GM12872 (cell line): ENCODE measurements at regions not wholly inside any gene's neighbourhood (a gene's known extent, or its start where the extent isn't known, plus 50 kb on each side); places are given as distances from the start of the nearest gene placed in this dataset.

ENCODE experiments used
- TF ChIP-seq, protein P1 (sequence below): IDR thresholded peaks from 3 replicates; pipeline ENCODE4 v1.5.1; 2011; ENCODE audit warnings: low read depth, mild to moderate bottlenecking, low read length, moderate library complexity; ENCODE audit not compliant: insufficient read depth

DNA sequence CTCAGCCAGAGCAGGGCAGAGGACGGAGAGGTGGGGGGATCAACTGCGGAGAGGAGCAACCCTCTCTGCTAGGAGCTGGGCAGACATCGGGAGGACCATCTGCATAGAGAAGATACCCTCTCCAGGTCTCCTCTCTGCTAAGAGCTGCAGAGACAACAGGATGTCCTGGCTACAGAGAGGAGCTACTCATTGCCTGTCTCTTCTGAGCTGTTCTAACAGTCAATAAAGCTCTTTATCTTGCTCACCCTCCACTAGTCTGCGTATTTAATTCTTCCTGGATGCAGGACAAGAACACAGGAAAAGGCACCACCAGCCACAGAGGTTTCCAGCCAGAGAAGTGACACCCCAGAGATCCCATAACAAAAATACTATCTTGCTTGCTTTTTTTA lies 871.1 kb upstream of the GJE1 start:
- TF ChIP-seq, protein P1, sequence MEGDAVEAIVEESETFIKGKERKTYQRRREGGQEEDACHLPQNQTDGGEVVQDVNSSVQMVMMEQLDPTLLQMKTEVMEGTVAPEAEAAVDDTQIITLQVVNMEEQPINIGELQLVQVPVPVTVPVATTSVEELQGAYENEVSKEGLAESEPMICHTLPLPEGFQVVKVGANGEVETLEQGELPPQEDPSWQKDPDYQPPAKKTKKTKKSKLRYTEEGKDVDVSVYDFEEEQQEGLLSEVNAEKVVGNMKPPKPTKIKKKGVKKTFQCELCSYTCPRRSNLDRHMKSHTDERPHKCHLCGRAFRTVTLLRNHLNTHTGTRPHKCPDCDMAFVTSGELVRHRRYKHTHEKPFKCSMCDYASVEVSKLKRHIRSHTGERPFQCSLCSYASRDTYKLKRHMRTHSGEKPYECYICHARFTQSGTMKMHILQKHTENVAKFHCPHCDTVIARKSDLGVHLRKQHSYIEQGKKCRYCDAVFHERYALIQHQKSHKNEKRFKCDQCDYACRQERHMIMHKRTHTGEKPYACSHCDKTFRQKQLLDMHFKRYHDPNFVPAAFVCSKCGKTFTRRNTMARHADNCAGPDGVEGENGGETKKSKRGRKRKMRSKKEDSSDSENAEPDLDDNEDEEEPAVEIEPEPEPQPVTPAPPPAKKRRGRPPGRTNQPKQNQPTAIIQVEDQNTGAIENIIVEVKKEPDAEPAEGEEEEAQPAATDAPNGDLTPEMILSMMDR = no peak

DNA sequence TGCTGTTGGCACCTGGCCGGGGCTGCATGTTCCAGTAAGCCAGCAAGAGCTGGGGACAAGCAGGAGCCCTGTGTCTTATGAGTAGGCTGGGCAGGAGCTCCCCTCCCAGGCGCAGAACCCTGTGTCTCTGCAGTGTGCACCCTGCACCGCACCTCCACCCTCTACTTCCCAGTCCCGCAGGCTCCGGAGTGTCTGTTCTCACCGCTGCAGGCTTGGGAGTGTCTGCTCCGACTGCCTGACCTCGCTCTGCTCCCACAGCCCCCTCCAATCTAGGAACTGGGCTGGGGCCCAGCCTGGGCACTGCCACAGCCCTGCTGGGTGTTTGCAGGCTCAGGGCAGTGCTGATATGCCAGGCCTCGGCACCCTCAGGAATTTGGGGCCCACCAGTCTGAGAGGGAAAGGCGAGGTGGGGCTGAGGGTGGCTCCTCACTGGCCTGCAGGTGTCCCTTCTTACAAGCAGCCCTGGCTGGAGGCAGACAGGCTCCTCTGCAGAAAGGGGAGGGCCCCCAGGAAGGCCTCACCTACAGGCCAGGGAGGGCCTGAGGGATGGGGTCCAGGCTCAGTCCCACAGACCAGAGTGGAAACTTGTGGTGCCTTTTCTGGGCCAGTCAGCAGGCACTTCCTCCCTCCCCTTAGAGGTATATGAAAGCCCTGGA lies 871.6 kb upstream of the GJE1 start:
- TF ChIP-seq, protein P1 = no peak

DNA sequence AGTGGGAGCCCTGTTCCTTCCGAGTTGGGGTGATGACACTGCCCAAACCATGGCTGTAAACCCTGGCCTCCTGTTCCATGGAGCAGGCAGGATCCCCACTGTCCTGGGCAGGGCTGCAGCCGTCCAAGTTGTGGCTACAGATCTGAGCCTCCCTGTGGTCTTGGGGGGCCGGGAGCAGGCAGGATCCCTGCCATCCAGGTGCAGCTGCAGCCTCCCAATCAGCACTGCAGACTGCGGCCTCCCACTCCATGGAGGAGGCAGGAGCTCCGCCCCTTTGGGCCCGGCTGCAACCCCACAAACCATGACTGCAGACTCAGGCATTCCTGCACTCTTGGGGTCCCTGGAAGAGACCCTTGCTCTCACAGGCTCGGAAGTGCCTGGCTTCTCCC lies 872.1 kb upstream of the GJE1 start:
- TF ChIP-seq, protein P1 = no peak

DNA sequence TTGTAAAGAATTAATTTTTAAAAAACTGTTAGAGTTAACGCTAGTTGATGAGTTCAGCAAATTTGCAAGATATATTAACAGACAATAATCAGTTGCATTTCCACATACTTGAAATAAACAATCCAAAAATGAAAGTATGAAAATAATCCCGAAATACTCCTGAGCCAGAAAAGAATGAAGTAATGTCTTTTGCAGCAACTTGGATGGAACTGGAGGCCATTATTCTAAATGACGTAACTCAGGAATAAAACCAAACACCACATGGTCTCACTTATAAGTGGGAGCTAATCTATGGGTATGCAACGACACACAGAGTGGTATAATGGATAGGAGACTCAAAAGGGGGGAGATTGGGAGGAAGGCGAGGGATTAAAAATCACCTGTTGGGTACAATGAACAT lies 872.9 kb upstream of the GJE1 start:
- TF ChIP-seq, protein P1 = no peak

- TF ChIP-seq, protein P1 = no peak
Observed at GRCh38 chr6:141259091-141259490, 873.6 kb upstream of the GJE1 start.

GRCh38 chr6:141258516-141258915 lies 874.2 kb upstream of the GJE1 start:
- TF ChIP-seq, protein P1 = no peak

DNA sequence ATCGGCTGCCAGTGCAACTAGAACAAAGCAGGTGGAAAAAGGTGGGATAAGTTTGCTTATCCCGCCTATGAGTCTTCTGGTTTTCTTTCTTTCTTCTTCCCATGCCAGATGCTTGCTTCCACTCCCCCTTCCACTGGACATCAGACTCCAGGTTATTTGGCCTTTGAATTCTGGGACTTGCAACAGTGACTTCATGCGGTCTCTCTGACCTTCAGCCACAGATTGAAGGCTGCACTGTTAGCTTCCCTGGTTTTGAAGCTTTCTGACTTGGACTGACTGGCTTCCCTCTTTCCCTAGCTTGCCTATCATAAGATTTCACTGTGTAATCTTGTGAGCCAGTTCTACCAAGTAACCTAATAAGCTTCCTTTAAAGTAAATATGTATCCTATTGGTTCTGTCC lies 878.4 kb upstream of the GJE1 start:
- TF ChIP-seq, protein P1 = no peak
